ENCODE measurements at regions not wholly inside any gene's neighbourhood (a gene's known extent, or its start where the extent isn't known, plus 50 kb on each side); places are given as distances from the start of the nearest gene placed in this dataset.
"Not testable (repeated sequence)": the region's sequence is repeated elsewhere in the genome, so short reads cannot be mapped to it uniquely, and the experiment has no call there.

GRCh38 chr9:95710446-95710845 is 165.0 kb upstream of the ERCC6L2 start:
- peak overlapping the region; percentile 62; the same call in 1 of the 2 replicates for H3K27ac ChIP-seq
- TF ChIP-seq ZFX (IDR thresholded peaks at IDR 0.05), result no peak
- TF ChIP-seq, protein P1, sequence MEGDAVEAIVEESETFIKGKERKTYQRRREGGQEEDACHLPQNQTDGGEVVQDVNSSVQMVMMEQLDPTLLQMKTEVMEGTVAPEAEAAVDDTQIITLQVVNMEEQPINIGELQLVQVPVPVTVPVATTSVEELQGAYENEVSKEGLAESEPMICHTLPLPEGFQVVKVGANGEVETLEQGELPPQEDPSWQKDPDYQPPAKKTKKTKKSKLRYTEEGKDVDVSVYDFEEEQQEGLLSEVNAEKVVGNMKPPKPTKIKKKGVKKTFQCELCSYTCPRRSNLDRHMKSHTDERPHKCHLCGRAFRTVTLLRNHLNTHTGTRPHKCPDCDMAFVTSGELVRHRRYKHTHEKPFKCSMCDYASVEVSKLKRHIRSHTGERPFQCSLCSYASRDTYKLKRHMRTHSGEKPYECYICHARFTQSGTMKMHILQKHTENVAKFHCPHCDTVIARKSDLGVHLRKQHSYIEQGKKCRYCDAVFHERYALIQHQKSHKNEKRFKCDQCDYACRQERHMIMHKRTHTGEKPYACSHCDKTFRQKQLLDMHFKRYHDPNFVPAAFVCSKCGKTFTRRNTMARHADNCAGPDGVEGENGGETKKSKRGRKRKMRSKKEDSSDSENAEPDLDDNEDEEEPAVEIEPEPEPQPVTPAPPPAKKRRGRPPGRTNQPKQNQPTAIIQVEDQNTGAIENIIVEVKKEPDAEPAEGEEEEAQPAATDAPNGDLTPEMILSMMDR (conservative IDR thresholded peaks at IDR 0.05), result no peak

DNA sequence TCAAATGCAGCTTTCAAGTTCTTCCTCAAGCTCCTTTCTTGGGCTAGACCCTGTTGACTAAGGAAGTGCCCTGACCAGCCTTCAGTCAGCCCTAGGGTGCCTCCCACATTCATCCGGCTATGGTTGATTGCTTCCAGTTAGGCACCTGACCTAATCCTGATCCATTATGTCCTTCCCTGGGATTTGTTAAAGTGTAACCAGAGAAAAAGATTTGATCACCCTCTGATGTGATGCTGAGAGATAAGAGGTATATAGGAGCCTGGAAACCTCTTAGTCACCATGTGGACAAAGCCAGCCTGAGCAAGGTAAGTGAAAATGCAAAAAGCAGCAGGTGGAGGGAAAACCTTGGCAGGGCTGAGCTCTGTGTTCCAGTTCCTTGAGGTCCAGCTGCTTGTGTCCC is 178.8 kb upstream of the ERCC6L2 start:
- TF ChIP-seq, protein P1 (conservative IDR thresholded peaks at IDR 0.05), result no peak
- no peak for TF ChIP-seq ZFX (IDR thresholded peaks at IDR 0.05)
- no peak overlapping the region for H3K27ac ChIP-seq

GRCh38 chr9:95691435-95691834 is 174.7 kb upstream of the PTCH1 start:
- H3K27ac ChIP-seq, result no peak overlapping the region
- no peak for TF ChIP-seq ZFX (IDR thresholded peaks at IDR 0.05)
- TF ChIP-seq, protein P1 (conservative IDR thresholded peaks at IDR 0.05), result no peak

DNA sequence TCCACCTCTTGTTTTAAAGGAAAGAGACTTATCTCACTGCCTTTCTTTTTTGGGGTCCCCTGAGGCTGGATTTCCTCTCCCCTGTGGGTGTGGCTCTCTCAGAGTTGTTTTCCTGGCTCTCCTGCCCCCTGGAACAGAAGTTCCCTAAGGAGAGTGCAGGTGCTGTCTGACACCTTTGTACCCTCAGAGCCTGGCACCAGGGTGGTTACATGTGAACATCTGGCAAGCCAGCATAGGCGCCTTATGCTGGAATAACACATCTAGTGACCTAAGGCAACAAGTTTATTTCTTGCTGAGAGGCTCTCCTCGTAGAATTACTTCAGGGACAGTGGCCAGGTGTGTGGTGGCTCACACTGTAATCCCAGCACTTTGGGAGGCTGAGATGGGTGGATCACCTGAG is 172.9 kb upstream of the PTCH1 start:
- H3K27ac ChIP-seq, result no peak overlapping the region
- no peak for TF ChIP-seq ZFX (IDR thresholded peaks at IDR 0.05)
- TF ChIP-seq, protein P1 (conservative IDR thresholded peaks at IDR 0.05), result no peak

DNA sequence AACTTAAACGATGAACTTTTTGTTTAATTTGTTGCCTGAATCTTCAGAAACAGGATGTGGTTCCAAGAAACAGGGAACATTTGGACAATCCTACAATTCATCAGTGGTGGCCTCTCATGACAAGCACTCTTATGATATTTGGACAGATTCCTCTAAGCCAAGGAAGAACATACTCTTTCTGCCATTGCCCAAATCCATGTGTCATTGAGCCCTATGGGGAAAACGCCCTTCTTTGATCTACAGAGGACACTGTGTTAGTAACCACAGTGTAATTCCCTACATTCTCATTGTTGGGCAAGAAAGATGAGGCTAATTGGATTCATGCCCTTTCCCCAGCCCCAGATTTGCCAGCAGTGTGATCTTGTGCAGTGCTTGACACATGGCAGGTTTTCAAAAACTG is 167.7 kb upstream of the PTCH1 start:
- H3K27ac ChIP-seq, result no peak overlapping the region

GRCh38 chr9:95680306-95680705 is 163.5 kb upstream of the PTCH1 start:
- not testable (repeated sequence) for H3K27ac ChIP-seq

More for the DNA sequence above, 167.7 kb upstream of the PTCH1 start:
- TF ChIP-seq, protein P1 (conservative IDR thresholded peaks at IDR 0.05), result no peak
- TF ChIP-seq ZFX (IDR thresholded peaks at IDR 0.05), result no peak

GRCh38 chr9:95679874-95680273 is 163.1 kb upstream of the PTCH1 start:
- TF ChIP-seq, protein P1 (conservative IDR thresholded peaks at IDR 0.05), result no peak
- TF ChIP-seq ZFX (IDR thresholded peaks at IDR 0.05), result no peak
- H3K27ac ChIP-seq, result no peak overlapping the region

DNA sequence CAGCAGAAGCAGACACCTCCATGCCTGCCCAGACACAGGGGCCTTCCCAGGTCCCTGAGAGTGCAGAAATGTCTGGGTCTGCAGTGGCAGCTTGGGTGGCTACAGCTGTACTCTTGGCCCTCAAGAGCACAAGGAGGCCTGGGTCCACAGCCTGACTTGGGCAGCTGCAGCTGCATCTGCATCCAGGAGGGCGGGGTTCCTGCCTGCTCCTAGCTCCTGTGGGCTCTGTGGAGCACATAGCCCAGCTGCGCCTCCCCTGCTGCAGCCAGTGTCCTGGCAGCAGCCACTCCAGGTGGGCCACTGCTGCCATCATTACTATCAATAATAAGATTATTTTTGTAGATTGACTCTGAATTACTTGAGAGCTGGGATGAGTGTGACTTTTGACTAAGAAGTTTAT is 162.0 kb upstream of the PTCH1 start:
- TF ChIP-seq, protein P1 (conservative IDR thresholded peaks at IDR 0.05), result no peak
- no peak for TF ChIP-seq ZFX (IDR thresholded peaks at IDR 0.05)
- H3K27ac ChIP-seq, result no peak overlapping the region

All from C4-2B (cell line).